HUDEP-2 (cell line): ENCODE measurements at regions not wholly inside any gene's neighbourhood (a gene's known extent, or its start where the extent isn't known, plus 50 kb on each side); places are given as distances from the start of the nearest gene placed in this dataset.

ENCODE experiments used
- DNase-seq, 76 experiments: peaks; one replicate each; lab custom pipeline; 2025; ENCODE audit not compliant: unreplicated experiment in 76 of 76; lab: John Stamatoyannopoulos, UW

- DNase-seq: no peak
Measured at GRCh38 chrX:39903937-39904336, 193.8 kb downstream of the BCOR start.

DNA sequence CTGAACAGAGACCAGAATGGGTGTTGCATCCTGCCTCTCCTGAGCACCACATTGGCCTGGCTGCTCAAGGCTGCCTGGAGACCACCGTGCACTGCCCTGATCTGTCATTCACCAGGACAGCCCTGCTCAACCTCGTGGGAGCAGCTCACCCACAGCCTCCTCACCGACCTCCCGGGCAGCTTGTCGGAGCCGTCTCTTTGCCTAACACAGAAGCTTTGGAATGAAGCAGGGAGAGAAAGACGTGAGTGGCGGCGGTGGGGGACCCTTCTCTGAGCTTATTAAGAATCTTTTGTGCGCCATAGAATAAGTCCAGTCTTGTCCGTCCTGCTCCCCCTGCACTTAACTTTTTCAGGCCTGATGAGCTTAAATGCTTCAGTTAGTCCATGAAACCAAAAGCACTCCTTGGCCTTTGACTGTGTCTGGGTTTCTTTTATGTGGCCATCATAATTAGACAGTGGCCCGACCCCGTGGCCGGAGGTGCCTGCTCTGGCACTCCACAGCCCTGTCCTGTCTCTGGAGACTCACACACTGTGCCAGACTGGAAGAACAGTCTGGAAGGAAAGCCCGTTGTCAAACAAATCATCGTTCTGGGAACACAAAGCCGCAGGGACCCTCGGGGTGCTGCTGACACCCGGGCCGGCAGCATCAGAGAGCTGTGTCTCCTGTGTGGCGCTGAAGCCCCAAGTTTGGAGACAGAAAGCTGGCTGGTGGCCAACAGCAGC, 192.8 kb downstream of the BCOR start:
- no peak for DNase-seq

DNA sequence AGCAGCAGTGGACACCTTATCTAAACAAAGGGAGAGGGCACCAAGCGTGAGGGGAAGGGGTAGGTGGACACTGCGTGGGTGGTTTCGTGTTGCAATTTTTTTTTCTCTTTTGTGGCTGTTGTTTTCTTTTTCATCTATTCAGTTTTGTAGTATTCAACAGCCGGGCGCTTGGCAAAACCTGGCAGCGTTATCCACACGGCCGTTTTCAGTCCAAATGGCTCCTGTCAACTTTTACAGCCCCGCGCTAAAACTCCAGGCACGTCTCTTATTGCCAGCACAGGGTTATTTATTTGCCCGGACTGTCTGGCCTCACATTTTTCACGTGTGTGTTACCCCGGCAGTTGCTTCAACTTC, 192.2 kb downstream of the BCOR start:
- no peak for DNase-seq

DNA sequence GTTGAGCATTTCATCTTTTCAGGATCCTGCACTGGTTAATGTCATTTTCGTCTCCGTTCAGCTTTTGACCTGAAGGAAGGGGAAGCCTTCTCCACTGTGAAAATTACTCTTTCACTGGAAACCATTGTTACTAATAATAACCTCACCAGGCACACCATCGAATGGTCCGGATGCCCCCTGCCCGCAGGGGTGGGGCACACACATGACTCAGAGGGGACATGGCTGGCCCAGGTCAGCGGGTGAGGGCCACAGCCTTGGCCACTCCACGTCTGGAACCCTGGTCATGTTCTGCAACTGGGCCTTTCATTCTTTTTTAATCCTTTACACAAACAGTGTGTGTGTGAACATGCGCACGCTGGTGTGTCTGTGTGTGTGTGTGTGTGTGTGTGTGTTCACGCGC, 191.8 kb downstream of the BCOR start:
- DNase-seq: no peak

- no peak for DNase-seq
Measured at GRCh38 chrX:39907964-39908661, 189.6 kb downstream of the BCOR start.

- DNase-seq: no peak
Measured at GRCh38 chrX:39909996-39910395, 187.8 kb downstream of the BCOR start.

- DNase-seq: no peak
Measured at GRCh38 chrX:39910651-39911050, 187.1 kb downstream of the BCOR start.

GRCh38 chrX:39911278-39911897, 186.4 kb downstream of the BCOR start:
- no peak for DNase-seq

- no peak for DNase-seq
Measured at GRCh38 chrX:39912126-39912525, 185.6 kb downstream of the BCOR start.

DNA sequence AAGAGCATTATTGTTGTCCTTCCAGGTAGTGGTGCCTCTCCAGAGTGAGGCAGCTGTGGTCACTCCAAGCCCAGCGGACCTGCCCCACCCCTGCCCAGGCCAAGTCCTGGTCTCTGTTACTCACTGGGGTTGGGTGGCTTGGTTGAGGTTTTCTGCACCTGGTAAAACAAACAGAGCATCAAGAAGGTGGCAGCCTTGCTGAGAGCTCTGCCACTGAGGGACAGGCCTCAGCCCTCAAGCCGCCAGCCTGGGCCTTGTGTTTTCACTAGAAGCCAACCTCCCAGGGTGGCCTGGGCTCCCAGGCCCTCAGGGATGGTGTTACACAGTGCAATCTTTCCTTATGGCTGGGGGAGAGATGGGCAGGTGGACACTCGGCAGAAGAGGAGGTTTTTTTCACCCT, 182.7 kb downstream of the BCOR start:
- no peak for DNase-seq

- DNase-seq: no peak
Measured at GRCh38 chrX:39915596-39915995, 182.2 kb downstream of the BCOR start.

DNA sequence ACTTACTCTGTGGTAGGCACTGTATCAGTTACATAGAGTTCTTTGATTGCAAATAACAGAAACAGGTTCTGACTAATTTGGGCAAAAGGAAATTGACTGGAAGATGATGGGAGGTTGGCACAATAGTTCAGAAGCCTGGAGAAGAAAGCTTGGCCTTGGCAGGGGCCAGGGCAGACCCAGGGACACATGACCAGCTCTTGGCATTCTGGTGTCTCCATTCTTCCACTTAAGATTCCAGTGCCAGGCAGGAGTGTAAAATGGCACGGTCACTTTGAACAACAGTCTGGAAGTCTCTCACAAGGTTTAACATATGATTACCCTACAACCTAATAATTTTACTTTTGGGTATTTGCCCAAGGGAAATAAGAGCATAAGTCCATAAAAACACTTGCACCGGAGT, 175.9 kb downstream of the BCOR start:
- DNase-seq: no peak

- no peak for DNase-seq
Measured at GRCh38 chrX:39922488-39922887, 175.3 kb downstream of the BCOR start.

GRCh38 chrX:39922926-39923325, 174.8 kb downstream of the BCOR start:
- no peak for DNase-seq

DNA sequence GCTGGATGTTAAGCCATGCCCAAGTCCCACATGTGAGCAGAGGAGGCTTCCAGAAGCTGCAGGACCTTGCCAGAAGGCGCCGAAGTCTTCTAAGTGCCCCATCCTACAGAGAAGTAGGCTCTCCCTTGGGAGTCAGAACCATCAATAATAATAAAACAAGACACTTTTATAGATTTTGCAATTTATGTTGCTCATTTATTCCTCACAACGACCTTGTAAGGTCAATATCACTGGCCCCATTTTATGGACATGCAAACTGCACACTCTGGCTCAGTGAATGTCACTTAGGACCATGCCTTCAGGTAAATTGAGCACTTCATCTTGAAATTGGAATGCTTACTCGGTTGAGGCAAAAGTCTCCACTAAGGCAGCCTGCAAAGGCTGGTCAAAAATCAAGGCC, 170.4 kb downstream of the BCOR start:
- DNase-seq: no peak

DNA sequence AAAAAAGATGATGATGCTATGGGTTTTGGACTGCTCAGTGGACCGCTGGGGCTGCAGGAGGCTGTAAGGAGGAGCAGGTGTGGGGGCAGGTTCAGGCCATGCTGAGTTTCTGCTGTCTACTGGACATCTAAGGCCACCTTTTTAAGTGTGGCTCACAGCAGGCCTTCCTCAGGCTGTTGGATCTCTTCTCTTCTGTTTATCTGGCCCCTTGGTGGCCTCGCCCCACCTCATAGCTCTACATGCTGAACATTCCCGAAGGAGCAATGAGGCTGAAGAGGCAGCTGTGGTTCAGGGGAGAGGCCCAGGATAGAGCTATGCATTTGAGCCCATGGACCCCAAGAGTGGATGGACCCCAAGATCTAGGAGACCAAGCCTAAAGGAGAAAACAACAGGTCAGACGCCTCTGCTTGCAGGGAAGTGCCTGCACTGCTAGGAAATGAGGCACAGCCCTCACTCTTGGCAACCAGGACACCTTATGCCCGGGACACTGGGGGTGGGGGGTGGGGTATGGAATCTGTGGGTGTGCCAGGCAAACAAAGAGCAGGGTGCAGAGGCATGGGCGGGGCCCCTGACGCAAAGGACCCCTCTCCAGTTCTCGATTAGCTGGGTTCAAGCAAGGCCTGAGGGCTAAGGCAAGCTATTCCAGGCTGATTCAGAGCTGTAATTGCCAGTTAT, 168.9 kb downstream of the BCOR start:
- no peak for DNase-seq

DNA sequence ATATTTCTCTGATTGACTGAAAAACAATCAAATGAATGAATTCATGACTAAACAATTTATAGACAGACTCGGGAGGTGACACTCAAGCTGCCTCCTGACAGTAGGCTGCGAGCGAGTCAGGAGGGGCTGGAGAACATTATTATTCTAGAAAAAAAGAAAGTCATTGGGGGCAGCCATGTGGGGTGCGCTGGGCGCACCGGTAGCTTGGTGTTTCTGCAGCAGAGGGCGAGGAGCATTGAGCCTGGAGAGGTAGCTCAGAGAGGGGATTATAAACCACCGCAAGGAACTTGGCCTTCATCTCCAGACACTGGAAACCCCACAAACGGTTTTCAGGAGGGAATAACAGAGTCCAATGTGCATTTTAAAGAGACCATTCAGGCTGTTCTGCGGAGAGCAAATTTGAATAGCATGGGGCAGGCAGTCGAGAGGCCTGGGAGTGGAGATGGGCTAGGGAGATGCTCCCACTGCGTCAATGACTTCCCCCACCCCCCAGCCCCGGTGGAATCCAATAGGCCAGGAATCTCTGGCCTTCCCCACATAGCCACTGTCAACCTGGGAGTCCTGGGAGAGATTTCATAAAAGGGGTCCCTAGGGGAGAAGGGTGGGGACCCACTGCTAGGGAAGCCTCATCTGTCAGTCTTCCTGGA, 168.3 kb downstream of the BCOR start:
- DNase-seq: no peak

DNA sequence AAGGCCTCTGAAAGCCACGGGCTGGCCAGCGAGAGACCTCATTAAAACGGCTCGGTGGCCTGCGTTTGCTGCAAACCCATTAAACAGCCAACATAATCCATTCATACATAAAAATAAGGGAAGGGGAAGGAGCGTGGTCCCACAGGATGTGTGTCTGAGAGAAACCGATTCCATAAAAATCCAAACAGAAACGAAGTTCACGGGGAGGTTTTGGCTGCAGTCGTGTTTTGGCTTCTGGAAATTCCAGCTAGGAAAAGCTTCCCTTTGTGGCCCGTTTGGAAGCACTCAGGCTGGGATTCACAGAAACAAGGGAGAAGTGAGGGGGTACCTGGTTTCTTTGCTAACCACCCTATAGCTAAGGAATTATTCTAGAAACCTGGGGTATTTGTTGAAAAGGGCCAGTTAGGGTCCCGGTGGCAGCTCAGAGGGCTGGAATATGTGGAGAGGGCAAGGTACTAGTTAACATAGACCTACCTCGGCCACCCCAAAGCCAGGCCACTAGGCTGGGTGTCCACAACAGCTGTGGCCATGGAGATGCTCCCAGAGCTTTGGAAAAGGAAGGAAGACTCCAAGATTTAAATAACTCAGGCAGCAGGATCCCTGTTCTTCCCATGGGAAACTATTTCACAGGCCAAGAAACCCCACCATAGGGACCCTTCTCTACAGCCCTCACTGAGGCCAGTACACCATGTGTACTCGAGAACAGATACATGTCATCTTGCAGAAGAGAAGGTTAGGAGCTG, 166.8 kb downstream of the BCOR start:
- no peak for DNase-seq

DNA sequence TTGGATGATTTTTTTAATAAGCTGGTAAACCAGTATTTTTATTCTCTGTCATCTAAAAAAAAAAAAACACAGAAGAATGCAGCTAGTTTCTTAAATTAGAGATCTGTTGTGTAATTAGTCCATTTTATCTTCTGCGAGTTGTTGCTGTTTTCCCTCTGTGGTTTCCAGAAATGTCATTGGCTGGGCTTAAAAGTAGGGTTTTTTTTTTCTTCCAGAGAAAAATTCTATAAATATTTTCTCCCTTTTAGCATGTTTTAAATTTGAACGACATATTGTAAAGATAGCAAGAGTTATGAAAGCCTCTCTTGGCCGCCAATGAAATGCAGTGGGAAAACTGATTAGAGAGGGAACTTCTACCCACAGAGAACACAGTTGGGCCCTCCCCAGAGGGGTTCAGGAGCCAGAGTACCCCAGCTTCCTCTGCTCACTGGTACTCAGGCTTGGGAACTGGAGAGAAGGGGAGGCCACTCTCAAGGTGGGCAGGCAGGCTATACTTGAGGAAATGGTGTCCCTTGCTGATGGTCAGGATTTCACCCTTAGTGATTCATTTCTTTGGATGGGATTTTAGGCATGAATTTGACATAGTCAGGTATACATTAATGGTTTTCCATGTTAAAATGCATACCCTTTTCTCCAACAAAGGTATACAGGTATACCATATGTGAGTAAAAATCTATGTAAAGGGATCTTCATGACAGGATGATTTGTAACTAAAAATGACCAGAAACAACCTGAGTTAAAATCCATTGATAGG, 166.1 kb downstream of the BCOR start:
- no peak for DNase-seq
